Prostate gland (tissue), 2 donors: ENCODE measurements at regions not wholly inside any gene's neighbourhood (a gene's known extent, or its start where the extent isn't known, plus 50 kb on each side); places are given as distances from the start of the nearest gene placed in this dataset.
A peak's percentile ranks its signal among the peaks of the same experiment; 100 is the strongest.

Experiments used
- DNase-seq: peaks from one replicate; pipeline ENCODE4 v3.0.0-alpha.2; 2019; ENCODE audit warnings: low spot score
- H3K27ac ChIP-seq, 2 donors: fragments of 200-600 bp; sonication (generic); 2 replicates each; pipeline ENCODE4 v1.5.1; 2017 to 2019
- H3K27me3 ChIP-seq: fragments of 200-600 bp; sonication (generic); replicated peaks from 2 replicates; pipeline ENCODE4 v1.5.1; 2019; ENCODE audit not compliant: insufficient read depth
- H3K36me3 ChIP-seq, 2 donors: fragments of 200-600 bp; sonication (generic); 1 replicate in 1 of 2; 2 replicates in 1 of 2; pipeline versions ENCODE4 v1.5.1 to v1.8.1; 2017 to 2019
- H3K4me1 ChIP-seq: fragments of 200-600 bp; sonication (generic); replicated peaks from 2 replicates; pipeline ENCODE4 v1.5.1; 2019
- H3K4me3 ChIP-seq, 2 donors: fragments of 200-600 bp; sonication (generic); 2 replicates each; pipeline ENCODE4 v1.5.1; 2017 to 2019
- H3K9me3 ChIP-seq: fragments of 200-600 bp; sonication (generic); 2 replicates; pipeline ENCODE4 v1.5.1; 2017
- POLR2A ChIP-seq: fragments of 450-650 bp; IDR thresholded peaks from one replicate; pipeline ENCODE4 v1.6.1; 2016; ENCODE audit warnings: antibody characterized with exemption, mild to moderate bottlenecking
- POLR2AphosphoS5 ChIP-seq: sonication (generic); formaldehyde crosslinking; IDR thresholded peaks from one replicate; pipeline ENCODE4 v1.6.1; 2017; ENCODE audit warnings: antibody characterized with exemption
- WGBS: methylation state at CpG from one replicate; pipeline ENCODE4 v1.1.5; 2018; 5-methylcytosine and 5-hydroxymethylcytosine counted together
- intact Hi-C: fragments of 100-400 bp; cut with DNase I; formaldehyde crosslinking; loops from one replicate; pipeline ENCODE4 v1.14.2; 2022
- TF ChIP-seq, protein P1 (sequence below), 4 experiments: fragments of 200-600 bp in 2 of 4; fragments of 450-650 bp in 2 of 4; sonication (generic) in 2 of 4; IDR thresholded peaks; 1 replicate in 3 of 4; 2 replicates in 1 of 4; pipeline ENCODE4 v1.5.1; 2016 to 2019; ENCODE audit warnings: antibody characterized with exemption in 4 of 4, mild to moderate bottlenecking in 2 of 4, moderate library complexity in 2 of 4

DNA sequence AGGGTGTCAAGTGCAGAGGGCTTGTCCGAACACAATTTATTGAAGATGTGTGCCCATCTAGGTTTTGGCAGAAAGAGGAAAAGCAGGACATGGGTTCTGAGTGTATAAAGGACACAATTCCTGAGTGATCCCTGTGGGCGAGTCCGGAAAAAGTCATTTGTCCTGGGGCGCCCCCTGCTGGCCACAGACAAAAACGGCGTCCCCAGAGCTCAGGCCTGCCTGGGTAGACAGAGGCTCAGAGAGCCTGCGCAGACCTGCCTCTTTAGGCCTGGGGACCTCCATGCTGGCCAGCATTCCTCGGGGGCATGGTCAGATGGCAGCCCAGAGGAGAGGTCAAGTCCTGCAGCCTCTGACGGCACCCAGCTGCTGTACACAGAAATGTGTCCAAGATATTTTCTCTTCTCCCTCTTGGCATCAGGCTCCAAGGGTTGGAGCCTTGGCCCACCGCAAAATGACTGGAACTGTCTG lies 65.5 kb upstream of the LRP8 start:
- H3K9me3 ChIP-seq = no peaks in the 10 kb centered on the region
- TF ChIP-seq, protein P1, sequence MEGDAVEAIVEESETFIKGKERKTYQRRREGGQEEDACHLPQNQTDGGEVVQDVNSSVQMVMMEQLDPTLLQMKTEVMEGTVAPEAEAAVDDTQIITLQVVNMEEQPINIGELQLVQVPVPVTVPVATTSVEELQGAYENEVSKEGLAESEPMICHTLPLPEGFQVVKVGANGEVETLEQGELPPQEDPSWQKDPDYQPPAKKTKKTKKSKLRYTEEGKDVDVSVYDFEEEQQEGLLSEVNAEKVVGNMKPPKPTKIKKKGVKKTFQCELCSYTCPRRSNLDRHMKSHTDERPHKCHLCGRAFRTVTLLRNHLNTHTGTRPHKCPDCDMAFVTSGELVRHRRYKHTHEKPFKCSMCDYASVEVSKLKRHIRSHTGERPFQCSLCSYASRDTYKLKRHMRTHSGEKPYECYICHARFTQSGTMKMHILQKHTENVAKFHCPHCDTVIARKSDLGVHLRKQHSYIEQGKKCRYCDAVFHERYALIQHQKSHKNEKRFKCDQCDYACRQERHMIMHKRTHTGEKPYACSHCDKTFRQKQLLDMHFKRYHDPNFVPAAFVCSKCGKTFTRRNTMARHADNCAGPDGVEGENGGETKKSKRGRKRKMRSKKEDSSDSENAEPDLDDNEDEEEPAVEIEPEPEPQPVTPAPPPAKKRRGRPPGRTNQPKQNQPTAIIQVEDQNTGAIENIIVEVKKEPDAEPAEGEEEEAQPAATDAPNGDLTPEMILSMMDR (IDR thresholded peaks at IDR 0.05) = peak; percentile 86 to 99 (median 96)
- no peak for TF ChIP-seq POLR2A
- H3K4me3 ChIP-seq = no peak overlapping the region
- no peak overlapping the region for H3K27ac ChIP-seq
- WGBS = 8% methylated on average over 10 of the region's 10 CpGs
- H3K36me3 ChIP-seq = no peaks in the 10 kb centered on the region
- intact Hi-C loops = loop anchor here (1.0 kb wide), 1 partner anchor 115 kb away; no protein-coding TSS in a partner anchor
- H3K4me1 ChIP-seq = peaks cover 5% of the 10 kb centered on the region
- no peaks in the 10 kb centered on the region for H3K27me3 ChIP-seq
- peak; percentile 80 for DNase-seq

DNA sequence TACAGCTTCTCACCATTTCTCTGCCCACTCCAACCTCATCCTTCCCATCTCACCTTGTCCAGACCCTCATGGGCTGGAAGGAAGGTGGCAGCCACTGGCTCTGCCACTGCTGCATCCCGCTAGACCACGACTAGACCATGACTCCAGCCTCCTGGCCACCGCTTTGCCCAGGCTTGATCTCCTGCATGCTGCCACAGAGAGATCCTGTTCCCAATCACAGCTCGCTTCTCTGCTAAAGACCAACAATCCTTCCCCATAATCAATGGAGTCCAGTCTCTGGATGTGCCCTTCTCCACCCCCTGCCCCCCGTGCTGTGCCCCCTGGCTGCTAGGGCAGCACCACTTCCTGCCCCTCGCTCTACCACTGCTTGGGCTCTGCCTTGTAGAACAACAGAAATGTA lies 64.9 kb upstream of the DMRTB1 start:
- TF ChIP-seq, protein P1 (IDR thresholded peaks at IDR 0.05) = no peak
- TF ChIP-seq POLR2A (no peak), POLR2AphosphoS5 (no peak)
- H3K4me1 ChIP-seq = peaks cover 5% of the 10 kb centered on the region
- no peaks in the 10 kb centered on the region for H3K9me3 ChIP-seq
- DNase-seq = no peak
- H3K27ac ChIP-seq = no peak overlapping the region
- WGBS = 84% methylated on average over 6 of the region's 6 CpGs
- no peaks in the 10 kb centered on the region for H3K36me3 ChIP-seq
- no peak overlapping the region for H3K4me3 ChIP-seq
- intact Hi-C loops = no loop called here
- H3K27me3 ChIP-seq = no peaks in the 10 kb centered on the region

DNA sequence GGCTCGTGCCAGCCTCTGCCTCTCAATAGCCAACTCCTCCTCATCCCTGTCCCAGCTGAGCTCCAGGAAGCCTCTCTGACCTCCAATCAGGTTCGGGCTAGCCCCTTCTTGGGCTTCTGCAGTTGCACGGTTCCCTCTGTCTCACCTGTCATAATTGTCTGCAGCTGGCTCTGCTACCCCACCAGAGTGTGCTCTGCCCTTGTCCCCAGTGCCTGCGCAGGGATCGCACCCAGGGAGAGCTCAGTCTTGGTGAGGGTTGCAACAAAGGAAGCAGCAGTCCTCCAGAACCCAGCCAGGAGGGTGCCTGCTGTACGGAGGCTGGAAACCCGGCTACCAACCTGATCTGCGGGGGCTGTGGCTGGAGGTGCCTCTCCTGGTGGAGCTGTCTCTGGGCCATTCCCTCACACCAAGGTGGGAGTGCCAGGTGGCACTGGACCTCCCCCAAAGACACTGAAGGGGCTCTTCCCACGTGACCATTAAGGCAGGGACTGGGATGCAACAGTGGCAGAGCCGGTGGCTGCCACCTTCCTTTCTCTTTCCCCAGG lies 63.5 kb upstream of the DMRTB1 start:
- no peaks in the 10 kb centered on the region for H3K36me3 ChIP-seq
- no peaks in the 10 kb centered on the region for H3K9me3 ChIP-seq
- no peak for DNase-seq
- 71% methylated on average over 10 of the region's 10 CpGs for whole genome bisulfite sequencing
- TF ChIP-seq POLR2AphosphoS5 (no peak), POLR2A (no peak)
- TF ChIP-seq, protein P1 (IDR thresholded peaks at IDR 0.05) = no peak
- H3K27me3 ChIP-seq = no peaks in the 10 kb centered on the region
- no peak overlapping the region for H3K27ac ChIP-seq
- H3K4me3 ChIP-seq = no peak overlapping the region
- intact Hi-C loops = no loop called here
- H3K4me1 ChIP-seq = no peaks in the 10 kb centered on the region

DNA sequence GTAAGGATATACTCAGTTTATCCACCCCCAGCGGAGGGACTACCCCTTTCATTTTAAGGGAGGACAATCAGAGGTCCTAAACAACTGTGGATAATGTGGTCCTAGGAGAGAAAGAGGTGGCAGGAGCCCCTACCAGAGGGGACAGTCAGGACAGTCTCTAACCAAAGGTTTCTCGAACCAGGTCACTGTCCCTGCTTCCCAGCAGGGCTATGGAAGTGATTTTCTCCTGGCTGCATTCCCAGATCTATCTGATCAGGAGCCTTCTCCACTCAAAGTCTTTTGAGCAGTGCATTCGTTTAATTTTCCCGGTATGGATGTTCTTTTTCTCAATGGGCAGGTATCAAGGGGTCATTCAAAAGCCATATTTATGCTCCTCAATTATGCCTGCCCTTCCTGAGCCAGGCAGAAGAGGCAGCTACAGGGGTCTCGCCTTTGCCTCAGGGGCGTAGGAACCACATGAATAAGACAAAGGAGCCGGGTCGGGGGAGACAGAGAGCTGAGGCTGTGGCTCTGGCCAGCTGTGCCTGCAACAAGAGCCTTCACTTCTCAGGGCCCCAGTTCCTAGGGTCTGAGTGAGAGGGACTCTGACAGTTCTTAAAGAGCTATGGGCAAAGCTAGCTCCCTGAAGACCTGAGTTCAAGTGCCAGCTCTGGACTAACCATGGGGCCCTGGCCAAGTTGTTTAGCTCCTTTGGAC lies 62.5 kb upstream of the DMRTB1 start:
- intact Hi-C loops = no loop called here
- H3K4me1 ChIP-seq = no peaks in the 10 kb centered on the region
- H3K36me3 ChIP-seq = no peaks in the 10 kb centered on the region
- H3K9me3 ChIP-seq = no peaks in the 10 kb centered on the region
- no peaks in the 10 kb centered on the region for H3K27me3 ChIP-seq
- 74% methylated on average over 8 of the region's 8 CpGs for whole genome bisulfite sequencing
- no peak for DNase-seq
- no peak overlapping the region for H3K27ac ChIP-seq
- TF ChIP-seq, protein P1 (IDR thresholded peaks at IDR 0.05) = no peak
- no peak for TF ChIP-seq POLR2AphosphoS5
- TF ChIP-seq POLR2A = no peak
- H3K4me3 ChIP-seq = no peak overlapping the region

DNA sequence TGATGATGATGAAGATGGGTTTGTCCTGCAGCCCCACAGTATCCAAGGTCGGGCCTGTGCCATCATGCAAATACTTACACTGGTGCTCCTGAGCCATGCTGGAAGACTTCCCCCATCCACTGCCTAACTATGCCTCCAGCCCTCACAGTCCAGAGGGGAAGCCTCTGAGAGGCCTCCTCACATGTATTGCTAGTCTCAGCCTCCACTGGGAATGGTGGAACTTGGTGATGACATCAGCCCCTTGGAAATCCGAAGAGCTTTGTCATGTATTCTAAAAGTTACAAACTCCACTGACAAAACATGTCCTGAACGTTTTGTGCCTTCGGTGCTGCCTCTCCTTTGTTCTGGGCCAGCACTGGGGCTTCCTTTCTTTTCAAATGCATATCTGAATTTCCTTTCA lies 61.1 kb upstream of the DMRTB1 start:
- 64% methylated on average over 4 of the region's 4 CpGs for WGBS
- no peak for DNase-seq
- Histone ChIP-seq H3K9me3 (no peaks in the 10 kb centered on the region), H3K36me3 (no peaks in the 10 kb centered on the region), H3K4me1 (no peaks in the 10 kb centered on the region), H3K4me3 (no peak overlapping the region), H3K27ac (no peak overlapping the region), H3K27me3 (no peaks in the 10 kb centered on the region)
- intact Hi-C loops = no loop called here
- TF ChIP-seq POLR2A (no peak), POLR2AphosphoS5 (no peak)
- TF ChIP-seq, protein P1 (IDR thresholded peaks at IDR 0.05) = no peak
